Retinal pigment epithelial cell (primary cell): ENCODE measurements at regions not wholly inside any gene's neighbourhood (a gene's known extent, or its start where the extent isn't known, plus 50 kb on each side); places are given as distances from the start of the nearest gene placed in this dataset.

ENCODE experiments used
- DNase-seq: peaks from one replicate; pipeline ENCODE4 v3.0.0-alpha.2; 2010; ENCODE audit warnings: low read depth
- H3K4me3 ChIP-seq: 2 replicates; pipeline ENCODE4 v1.5.1; 2011; ENCODE audit warnings: mild to moderate bottlenecking, low read length, control low read depth, moderate library complexity
- TF ChIP-seq, protein P1 (sequence below): conservative IDR thresholded peaks from 2 replicates; pipeline ENCODE4 v1.5.1; 2011; ENCODE audit warnings: low read depth, low read length, control low read depth, inconsistent platforms

DNA sequence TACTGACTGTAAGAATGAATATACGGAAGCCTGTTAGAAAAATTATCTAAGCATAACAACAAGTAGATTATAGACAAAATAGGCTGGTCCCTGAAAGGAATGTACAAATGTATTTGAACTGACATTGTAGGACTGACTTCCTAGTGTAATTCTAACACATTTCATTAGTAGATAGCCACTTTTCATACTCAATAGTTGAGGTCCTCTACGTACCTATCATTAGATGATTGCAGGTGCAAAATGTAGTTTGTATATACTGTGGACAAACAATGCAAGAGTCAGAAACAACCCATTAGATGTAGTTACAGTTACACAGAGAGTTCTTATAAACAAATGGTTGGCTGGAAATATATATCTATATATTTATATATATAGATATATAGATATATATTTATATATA is 402.3 kb upstream of the SLITRK6 start:
- DNase-seq = no peak
- no peak overlapping the region for H3K4me3 ChIP-seq
- TF ChIP-seq, protein P1, sequence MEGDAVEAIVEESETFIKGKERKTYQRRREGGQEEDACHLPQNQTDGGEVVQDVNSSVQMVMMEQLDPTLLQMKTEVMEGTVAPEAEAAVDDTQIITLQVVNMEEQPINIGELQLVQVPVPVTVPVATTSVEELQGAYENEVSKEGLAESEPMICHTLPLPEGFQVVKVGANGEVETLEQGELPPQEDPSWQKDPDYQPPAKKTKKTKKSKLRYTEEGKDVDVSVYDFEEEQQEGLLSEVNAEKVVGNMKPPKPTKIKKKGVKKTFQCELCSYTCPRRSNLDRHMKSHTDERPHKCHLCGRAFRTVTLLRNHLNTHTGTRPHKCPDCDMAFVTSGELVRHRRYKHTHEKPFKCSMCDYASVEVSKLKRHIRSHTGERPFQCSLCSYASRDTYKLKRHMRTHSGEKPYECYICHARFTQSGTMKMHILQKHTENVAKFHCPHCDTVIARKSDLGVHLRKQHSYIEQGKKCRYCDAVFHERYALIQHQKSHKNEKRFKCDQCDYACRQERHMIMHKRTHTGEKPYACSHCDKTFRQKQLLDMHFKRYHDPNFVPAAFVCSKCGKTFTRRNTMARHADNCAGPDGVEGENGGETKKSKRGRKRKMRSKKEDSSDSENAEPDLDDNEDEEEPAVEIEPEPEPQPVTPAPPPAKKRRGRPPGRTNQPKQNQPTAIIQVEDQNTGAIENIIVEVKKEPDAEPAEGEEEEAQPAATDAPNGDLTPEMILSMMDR = no peak

DNA sequence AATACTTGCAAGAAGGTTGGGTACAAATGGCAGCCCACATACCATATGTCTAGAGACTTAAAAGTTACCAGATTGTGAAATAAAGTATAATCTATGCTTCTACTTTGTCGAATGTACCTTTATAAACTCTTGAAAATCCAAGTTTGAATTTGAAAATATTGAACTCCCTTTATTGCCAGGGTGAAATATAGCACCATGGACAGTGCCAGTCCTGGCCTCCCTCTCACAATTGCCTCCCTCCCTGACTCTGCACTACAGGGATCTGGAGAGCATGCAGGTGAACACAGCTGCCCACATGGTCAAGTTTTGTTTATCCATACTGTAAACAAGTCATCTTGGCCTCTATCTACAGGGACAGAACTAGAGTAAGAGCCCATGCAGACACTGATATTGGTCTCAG is 394.1 kb upstream of the SLITRK6 start:
- H3K4me3 ChIP-seq = no peak overlapping the region
- TF ChIP-seq, protein P1 = no peak
- no peak for DNase-seq

DNA sequence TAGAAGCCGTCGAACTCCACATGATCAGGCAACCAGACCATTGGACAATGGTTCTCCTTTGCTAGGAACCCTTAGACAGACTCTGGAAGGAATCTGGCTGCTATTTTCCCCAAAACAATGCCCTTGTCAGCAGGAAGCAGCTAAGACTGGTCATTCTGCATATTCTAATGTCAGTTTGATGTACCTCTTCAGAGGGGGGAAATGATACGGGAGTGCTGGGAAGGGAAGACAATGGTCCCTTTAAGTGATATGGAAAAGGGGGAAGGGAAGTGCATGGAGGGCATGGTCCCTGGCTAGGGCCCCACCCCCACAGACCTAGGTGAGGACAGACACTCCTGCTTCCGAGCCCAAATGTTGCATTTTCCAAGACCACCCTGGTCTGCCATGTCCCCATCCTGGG is 389.0 kb upstream of the SLITRK6 start:
- DNase-seq = no peak
- TF ChIP-seq, protein P1 = no peak
- no peak overlapping the region for H3K4me3 ChIP-seq

DNA sequence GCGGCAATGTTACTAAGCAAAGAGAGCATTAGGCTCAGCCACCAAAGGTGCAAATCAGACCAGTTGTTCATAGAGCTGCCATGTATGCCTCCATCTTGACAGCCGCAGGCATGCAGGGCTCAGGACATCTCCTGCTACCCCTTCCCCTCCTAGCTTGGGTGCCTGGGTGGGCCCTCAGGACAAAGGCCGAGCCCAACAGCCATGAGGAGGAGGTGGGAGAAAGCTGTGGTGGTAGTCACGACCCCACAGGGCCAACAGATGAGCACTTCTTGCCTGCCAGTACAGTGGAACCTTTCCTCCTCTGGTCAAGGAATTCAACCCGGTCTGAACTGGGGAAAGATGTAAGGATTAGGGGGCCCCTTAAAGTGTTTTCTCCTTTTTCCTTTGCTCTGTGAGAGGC is 386.4 kb upstream of the SLITRK6 start:
- H3K4me3 ChIP-seq = no peak overlapping the region
- TF ChIP-seq, protein P1 = no peak
- no peak for DNase-seq

DNA sequence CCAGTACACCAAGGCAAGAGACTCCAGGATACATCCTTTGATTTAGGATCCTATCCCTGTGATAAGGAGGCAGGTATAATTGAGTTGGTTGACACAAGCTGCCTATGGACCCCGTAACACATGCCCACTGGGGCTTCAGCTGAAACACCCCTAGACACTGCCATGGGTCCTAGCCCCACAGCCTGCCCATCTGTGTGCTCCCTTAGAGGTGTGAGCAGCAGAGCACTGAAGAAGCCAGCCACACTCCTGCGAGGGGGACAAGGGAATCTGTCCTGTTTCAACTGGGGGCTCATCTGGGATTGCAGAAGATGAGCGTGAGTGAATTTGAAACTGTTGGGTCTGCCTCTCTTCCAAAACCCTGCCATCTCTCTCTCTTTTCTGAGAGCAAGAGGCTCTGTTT is 385.9 kb upstream of the SLITRK6 start:
- no peak for DNase-seq
- TF ChIP-seq, protein P1 = no peak
- no peak overlapping the region for H3K4me3 ChIP-seq

DNA sequence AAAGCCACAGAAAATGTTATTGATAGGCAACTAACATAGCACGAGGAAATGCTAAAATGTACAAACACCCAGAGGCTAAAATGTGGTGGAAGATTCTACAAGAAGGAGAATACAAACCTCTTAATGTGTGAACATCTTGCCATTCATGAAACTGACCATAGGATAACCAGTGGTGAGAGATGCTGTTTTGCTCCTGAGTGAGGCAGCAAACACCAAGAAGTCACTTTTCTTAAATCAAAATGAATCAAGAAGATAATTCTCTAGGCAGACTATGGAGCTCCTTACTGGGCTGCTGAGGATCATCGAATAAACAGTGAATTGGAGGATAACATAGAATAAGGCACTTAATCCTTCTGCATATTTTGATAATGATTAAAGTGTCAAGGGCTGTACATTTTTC is 375.4 kb upstream of the SLITRK6 start:
- TF ChIP-seq, protein P1 = peak; percentile 32
- DNase-seq = no peak
- no peak overlapping the region for H3K4me3 ChIP-seq

DNA sequence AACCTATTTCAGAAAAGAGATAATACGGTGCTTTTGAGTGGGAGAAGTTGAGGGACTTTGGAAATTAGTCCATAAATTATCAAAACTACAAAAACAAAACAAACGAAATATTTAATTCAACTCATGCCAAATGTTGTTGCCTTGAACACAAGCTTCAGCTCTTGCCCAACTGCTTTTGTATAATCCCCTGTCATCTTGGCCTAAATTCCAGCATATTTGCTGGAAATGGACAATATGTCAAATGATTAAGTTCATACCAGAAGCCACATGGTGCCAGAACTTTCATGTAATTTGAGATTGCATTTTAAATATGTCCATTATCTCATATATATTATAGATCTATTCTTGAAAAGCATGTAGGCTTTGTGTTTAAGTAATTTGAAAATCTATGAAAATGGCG is 373.7 kb upstream of the SLITRK6 start:
- DNase-seq = peak; percentile 23
- no peak overlapping the region for H3K4me3 ChIP-seq
- TF ChIP-seq, protein P1 = no peak
